Astrocyte of the spinal cord (primary cell): ENCODE measurements at regions not wholly inside any gene's neighbourhood (a gene's known extent, or its start where the extent isn't known, plus 50 kb on each side); places are given as distances from the start of the nearest gene placed in this dataset.

Experiments
- DNase-seq: peaks from one replicate; pipeline ENCODE4 v3.0.0; 2011; ENCODE audit warnings: low read depth, low spot score
- H3K4me3 ChIP-seq: 2 replicates; pipeline ENCODE4 v1.5.1; 2011; ENCODE audit warnings: low read depth, mild to moderate bottlenecking, low read length, moderate library complexity
- in situ Hi-C: cut with HindIII; loops from 2 replicates; pipeline ENCODE4 v1.10.0; 2017; ENCODE audit warnings: low sequenced_read_pairs
- TF ChIP-seq, protein P1 (sequence below): IDR thresholded peaks from 2 replicates; pipeline ENCODE4 v1.5.1; 2012; ENCODE audit warnings: low read depth, mild to moderate bottlenecking, low read length, inconsistent platforms

DNA sequence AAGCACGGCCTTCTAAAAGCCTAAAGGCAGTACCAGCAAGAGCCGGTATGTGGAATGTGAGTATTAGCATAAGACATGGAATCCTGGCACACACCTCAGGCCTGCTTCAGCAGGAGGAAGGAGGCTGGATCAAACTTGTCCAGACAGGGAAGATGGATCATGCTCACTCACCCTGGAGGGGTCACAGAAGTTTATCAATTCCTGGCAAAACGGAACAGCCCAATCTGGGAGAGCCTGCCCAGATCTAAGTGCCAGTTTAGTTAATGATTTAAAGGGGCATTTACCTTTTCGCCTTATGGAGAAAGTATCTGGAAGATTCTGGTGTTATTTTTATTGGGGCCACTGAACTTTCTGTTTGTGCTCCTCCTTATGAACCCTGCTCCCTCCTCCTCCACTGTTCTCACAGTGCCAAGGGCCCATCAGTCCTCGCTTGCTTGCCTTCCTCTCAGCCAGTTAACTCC is 58.3 kb upstream of the NFE2L2 start:
- TF ChIP-seq, protein P1, sequence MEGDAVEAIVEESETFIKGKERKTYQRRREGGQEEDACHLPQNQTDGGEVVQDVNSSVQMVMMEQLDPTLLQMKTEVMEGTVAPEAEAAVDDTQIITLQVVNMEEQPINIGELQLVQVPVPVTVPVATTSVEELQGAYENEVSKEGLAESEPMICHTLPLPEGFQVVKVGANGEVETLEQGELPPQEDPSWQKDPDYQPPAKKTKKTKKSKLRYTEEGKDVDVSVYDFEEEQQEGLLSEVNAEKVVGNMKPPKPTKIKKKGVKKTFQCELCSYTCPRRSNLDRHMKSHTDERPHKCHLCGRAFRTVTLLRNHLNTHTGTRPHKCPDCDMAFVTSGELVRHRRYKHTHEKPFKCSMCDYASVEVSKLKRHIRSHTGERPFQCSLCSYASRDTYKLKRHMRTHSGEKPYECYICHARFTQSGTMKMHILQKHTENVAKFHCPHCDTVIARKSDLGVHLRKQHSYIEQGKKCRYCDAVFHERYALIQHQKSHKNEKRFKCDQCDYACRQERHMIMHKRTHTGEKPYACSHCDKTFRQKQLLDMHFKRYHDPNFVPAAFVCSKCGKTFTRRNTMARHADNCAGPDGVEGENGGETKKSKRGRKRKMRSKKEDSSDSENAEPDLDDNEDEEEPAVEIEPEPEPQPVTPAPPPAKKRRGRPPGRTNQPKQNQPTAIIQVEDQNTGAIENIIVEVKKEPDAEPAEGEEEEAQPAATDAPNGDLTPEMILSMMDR: no peak
- in situ Hi-C loops: no loop called here
- no peak overlapping the region for H3K4me3 ChIP-seq
- DNase-seq: no peak

DNA sequence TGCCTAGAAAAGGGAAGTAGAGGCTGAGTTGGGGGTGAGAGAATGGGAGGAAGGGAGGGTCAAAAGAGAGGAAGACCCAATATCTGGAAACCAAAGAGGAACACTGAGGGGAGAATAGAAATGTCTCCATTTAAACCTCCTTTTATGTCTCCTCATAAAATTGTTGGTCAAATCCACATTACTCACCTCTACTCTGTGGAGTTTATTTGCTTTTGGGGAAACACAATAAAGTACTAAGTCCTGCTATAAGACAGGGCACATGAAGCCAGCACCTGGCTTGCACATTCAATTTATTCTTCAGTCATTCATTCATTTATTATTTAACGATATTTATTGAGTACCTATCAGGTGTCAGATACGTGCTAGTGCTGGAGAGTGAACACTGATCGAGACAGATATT is 60.3 kb upstream of the NFE2L2 start:
- H3K4me3 ChIP-seq: no peak overlapping the region
- TF ChIP-seq, protein P1: no peak
- no peak for DNase-seq
- in situ Hi-C loops: no loop called here

DNA sequence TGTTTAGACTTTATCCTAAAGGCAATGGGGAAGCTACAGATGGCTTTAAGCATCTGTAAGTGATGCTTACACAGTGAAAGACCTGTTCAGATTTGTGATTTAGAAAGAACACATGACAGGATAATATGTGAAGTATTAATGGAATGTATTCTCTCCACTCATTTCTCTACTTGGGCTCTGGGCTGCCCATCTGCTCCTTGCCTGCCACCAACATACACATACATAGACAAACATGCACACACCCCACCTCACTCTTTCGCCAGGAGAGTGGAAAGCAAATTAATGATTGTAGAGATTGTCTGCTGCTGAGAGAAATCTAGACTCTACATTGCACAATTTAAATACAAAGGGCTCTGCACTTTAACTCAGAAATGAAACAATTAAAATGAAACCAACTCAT is 61.0 kb upstream of the NFE2L2 start:
- no peak for DNase-seq
- no peak overlapping the region for H3K4me3 ChIP-seq
- TF ChIP-seq, protein P1: no peak
- in situ Hi-C loops: no loop called here

DNA sequence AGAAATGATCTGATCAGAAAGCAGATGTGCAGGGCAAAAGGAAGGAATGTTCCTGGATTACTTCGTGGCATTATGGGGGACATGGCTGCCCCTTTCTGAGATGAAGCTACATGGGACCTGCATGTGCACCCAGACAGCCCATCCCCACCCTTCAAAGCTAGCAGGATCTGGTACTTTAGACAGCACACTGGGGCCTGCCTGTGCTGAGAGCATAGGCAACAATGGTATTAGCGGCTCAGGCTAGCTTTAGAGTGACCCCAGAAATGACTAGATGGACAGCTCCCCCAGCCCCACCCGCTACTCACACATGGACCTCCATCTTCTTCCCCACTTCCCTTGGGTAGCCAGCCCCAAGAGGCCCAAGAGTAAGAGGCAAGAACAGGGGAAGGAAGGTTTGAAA is 61.5 kb upstream of the NFE2L2 start:
- DNase-seq: no peak

DNA sequence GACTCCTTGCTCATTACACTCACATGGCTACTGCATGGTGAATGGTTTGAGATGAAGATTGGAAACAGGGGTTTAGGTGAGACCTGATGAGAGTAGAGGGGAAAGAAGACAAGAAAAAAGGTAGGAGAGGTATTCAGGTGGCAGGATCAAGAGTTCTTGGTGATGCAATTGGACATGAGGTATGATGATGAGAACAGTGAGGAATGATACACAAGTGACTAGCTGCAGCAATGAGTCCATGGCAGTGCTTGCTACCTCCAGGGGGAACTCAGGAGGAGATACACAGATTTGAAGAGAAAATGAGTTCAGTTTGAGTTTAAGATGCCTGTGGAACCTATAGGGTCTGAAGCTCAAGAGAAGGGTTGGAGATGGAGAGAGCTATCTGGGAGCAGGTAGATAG is 62.1 kb upstream of the NFE2L2 start:
- in situ Hi-C loops: no loop called here
- DNase-seq: no peak
- TF ChIP-seq, protein P1: no peak
- H3K4me3 ChIP-seq: no peak overlapping the region

More for the DNA sequence above, 61.5 kb upstream of the NFE2L2 start:
- in situ Hi-C loops: no loop called here
- H3K4me3 ChIP-seq: no peak overlapping the region
- TF ChIP-seq, protein P1: no peak

DNA sequence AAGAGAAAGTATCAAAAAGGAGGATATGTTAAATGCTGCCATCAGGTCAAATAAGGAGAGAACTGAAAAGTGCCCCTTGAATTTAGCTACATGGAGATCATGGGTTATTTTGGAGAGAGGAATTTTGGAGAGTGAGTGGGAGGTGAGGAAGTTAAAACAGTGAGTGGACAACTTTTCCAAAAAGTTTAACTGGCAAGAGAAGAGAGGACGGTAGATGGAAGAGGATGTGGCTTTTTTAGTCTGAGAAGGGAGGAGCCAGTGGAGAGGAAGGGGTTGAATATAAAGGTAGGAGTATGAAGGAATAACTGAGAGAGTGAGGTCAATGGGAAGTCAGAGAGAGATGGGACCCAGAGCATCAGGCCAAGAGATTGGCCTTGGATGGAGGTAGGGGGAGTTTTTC is 62.5 kb upstream of the NFE2L2 start:
- DNase-seq: no peak
- in situ Hi-C loops: no loop called here
- no peak overlapping the region for H3K4me3 ChIP-seq
- TF ChIP-seq, protein P1: no peak

DNA sequence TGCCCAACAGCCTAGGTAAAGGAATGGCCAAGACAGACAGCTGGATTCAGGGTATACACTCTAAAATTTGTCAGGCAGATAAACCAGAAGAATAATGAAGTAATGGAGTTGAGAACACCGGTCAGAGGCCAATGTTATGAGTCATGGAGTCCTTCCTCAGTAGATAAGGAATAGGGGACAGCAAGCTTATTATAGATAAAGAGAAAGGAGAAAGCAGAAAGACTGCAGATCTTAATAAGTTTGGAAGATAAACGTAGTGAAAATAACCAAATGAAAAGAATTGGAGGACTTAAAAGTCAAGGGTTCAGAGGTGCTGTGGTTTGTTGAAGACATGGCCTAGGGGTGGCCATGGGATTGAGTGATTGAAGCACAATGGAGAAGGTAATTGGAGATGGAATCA is 63.5 kb upstream of the NFE2L2 start:
- TF ChIP-seq, protein P1: no peak
- H3K4me3 ChIP-seq: no peak overlapping the region
- in situ Hi-C loops: no loop called here
- DNase-seq: no peak
